G401.6 (cell line): ENCODE measurements at regions not wholly inside any gene's neighbourhood (a gene's known extent, or its start where the extent isn't known, plus 50 kb on each side); places are given as distances from the start of the nearest gene placed in this dataset.

Experiments
- FAIRE-seq: peaks from 2 replicates; lab custom pipeline; 2012; peaks lifted over from hg19 to GRCh38; lab: Jason Lieb, UNC

- FAIRE-seq = no peak
Measured at GRCh38 chr9:88932766-88933165, 58.5 kb upstream of the S1PR3 start.

GRCh38 chr9:88933607-88934379 lies 57.5 kb upstream of the S1PR3 start:
- FAIRE-seq = no peak

- FAIRE-seq = no peak
Measured at GRCh38 chr9:88934876-88935535, 56.3 kb upstream of the S1PR3 start.

- FAIRE-seq = no peak
Measured at GRCh38 chr9:88936132-88936531, 55.1 kb upstream of the S1PR3 start.

GRCh38 chr9:88936668-88937067 lies 54.6 kb upstream of the S1PR3 start:
- FAIRE-seq = no peak

- FAIRE-seq = no peak
Measured at GRCh38 chr9:88937248-88937647, 54.0 kb upstream of the S1PR3 start.

GRCh38 chr9:88938189-88938588 lies 53.1 kb upstream of the S1PR3 start:
- no peak for FAIRE-seq
